Mucosa of descending colon (tissue), 3 donors: ENCODE measurements at regions not wholly inside any gene's neighbourhood (a gene's known extent, or its start where the extent isn't known, plus 50 kb on each side); places are given as distances from the start of the nearest gene placed in this dataset.
"Not testable (repeated sequence)": the region's sequence is repeated elsewhere in the genome, so short reads cannot be mapped to it uniquely, and the experiment has no call there.

Experiments used
- ATAC-seq: fragments of 200-7000 bp; cut with Tn5 transposase; one replicate; pipeline ENCODE4 v1.9.1; 2020; ENCODE audit warnings: mild to moderate bottlenecking, moderate library complexity
- DNase-seq, 3 donors: peaks; one replicate each; pipeline ENCODE4 v3.0.0-alpha.2; 2020
- H3K36me3 ChIP-seq: fragments of 200-600 bp; one replicate; pipeline ENCODE4 v1.8.0; 2021; ENCODE audit warnings: low read depth, mild to moderate bottlenecking
- H3K4me1 ChIP-seq: fragments of 200-600 bp; one replicate; pipeline ENCODE4 v1.8.0; 2021; ENCODE audit warnings: low read depth, mild to moderate bottlenecking
- H3K4me3 ChIP-seq: fragments of 200-600 bp; one replicate; pipeline ENCODE4 v1.8.0; 2021; ENCODE audit warnings: mild to moderate bottlenecking
- H3K9me3 ChIP-seq: fragments of 200-600 bp; one replicate; pipeline ENCODE4 v1.8.0; 2021; ENCODE audit warnings: mild to moderate bottlenecking
- intact Hi-C, 2 donors: fragments of 100-400 bp; cut with DNase I in 1 of 2; cut with micrococcal nuclease in 1 of 2; formaldehyde crosslinking; loops; one replicate each; pipeline versions ENCODE4 v1.11.0 to v1.11.1; 2022; cut with DNase I, micrococcal nuclease
- TF ChIP-seq, protein P1 (sequence below): fragments of 200-600 bp; IDR thresholded peaks from one replicate; pipeline ENCODE4 v1.8.0; 2022; ENCODE audit warnings: antibody characterized with exemption, mild to moderate bottlenecking
- donor health status: DM: no; HTN: no; CAD: no; lungs with moderate emphysema.
- donor health status: DM: no; HTN: no; CAD: no.
- donor health status: DM: no; HTN: yes; CAD: no.

DNA sequence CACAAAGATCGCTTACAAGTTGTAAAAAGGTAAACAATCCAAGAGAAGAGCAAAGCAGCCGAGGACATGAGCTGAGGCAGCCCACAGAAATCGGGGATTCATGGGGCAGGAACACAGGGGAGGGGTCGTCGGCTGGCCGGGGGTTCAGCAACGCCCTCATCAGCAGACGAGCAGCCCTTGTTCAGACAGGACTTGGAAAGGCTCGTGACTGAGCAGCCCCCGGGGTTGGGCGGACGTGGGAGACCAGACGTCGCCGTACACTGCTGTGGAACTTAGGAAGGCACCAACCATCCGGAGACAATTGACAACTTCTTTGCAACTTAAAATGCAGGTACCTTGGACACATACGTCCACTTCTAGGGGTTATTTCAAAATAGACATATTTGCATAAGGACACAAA, 370.5 kb downstream of the BRD1 start:
- ATAC-seq, result no peak
- H3K4me3 ChIP-seq, result no peak overlapping the region
- intact Hi-C loops, result no loop called here
- no peak for DNase-seq
- no peaks in the 10 kb centered on the region for H3K36me3 ChIP-seq
- H3K9me3 ChIP-seq, result no peaks in the 10 kb centered on the region
- no peaks in the 10 kb centered on the region for H3K4me1 ChIP-seq
- TF ChIP-seq, protein P1, sequence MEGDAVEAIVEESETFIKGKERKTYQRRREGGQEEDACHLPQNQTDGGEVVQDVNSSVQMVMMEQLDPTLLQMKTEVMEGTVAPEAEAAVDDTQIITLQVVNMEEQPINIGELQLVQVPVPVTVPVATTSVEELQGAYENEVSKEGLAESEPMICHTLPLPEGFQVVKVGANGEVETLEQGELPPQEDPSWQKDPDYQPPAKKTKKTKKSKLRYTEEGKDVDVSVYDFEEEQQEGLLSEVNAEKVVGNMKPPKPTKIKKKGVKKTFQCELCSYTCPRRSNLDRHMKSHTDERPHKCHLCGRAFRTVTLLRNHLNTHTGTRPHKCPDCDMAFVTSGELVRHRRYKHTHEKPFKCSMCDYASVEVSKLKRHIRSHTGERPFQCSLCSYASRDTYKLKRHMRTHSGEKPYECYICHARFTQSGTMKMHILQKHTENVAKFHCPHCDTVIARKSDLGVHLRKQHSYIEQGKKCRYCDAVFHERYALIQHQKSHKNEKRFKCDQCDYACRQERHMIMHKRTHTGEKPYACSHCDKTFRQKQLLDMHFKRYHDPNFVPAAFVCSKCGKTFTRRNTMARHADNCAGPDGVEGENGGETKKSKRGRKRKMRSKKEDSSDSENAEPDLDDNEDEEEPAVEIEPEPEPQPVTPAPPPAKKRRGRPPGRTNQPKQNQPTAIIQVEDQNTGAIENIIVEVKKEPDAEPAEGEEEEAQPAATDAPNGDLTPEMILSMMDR, result no peak

- intact Hi-C loops, result no loop called here
- H3K36me3 ChIP-seq, result no peaks in the 10 kb centered on the region
- TF ChIP-seq, protein P1, result no peak
- ATAC-seq, result no peak
- no peak overlapping the region for H3K4me3 ChIP-seq
- no peaks in the 10 kb centered on the region for H3K9me3 ChIP-seq
- DNase-seq, result no peak
- no peaks in the 10 kb centered on the region for H3K4me1 ChIP-seq
Observed at GRCh38 chr22:49455595-49455994, 372.1 kb downstream of the BRD1 start.

DNA sequence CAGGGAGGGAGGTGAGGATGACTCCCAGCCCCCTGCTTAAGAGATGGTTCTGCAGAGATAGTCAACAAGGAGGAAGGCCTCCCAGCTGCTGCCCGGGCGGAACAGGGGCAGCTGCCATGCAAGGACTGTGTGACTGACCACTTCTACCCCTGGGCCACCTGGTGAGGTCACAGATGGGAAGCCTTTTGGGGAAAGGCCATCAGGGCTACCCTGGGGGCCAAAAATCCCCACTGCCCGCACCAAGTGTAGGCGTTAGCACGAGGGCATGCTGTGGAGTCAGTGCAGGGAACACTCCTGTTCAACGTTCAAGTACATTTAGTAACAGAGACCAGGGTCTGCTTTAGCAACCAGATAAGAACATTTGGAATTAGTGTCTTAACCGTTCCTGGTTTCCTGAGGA, 372.9 kb downstream of the BRD1 start:
- H3K4me3 ChIP-seq, result no peak overlapping the region
- intact Hi-C loops, result no loop called here
- H3K4me1 ChIP-seq, result no peaks in the 10 kb centered on the region
- ATAC-seq, result no peak
- no peaks in the 10 kb centered on the region for H3K36me3 ChIP-seq
- TF ChIP-seq, protein P1, result no peak
- no peak for DNase-seq
- H3K9me3 ChIP-seq, result no peaks in the 10 kb centered on the region

DNA sequence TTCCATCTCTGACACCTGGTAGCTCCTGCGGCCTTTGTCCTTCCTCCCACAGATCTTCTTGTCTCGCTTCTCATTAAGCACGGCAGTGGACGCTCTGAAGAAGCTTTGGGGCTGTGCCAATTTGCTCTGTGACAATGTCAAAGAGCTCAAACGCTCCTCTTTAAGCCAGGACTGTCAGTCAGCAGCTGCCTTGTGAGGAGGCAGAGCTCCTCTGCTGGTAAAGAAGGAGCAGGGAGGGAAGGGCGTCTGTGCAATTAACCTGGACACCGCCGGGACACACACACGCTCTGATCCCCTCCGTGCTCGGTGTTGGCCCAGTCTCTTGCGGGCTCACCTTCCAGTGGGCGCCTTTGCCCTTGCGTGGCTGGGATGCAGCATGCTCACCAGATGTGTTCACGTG, 373.9 kb downstream of the BRD1 start:
- Histone ChIP-seq H3K9me3 (no peaks in the 10 kb centered on the region), H3K36me3 (no peaks in the 10 kb centered on the region), H3K4me3 (no peak overlapping the region), H3K4me1 (no peaks in the 10 kb centered on the region)
- DNase-seq (no peak), ATAC-seq (no peak)
- intact Hi-C loops, result no loop called here
- TF ChIP-seq, protein P1, result no peak

- H3K36me3 ChIP-seq, intact Hi-C loops, H3K4me1 ChIP-seq, H3K4me3 ChIP-seq, ATAC-seq, DNase-seq, H3K9me3 ChIP-seq: not testable (repeated sequence)
Observed at GRCh38 chr22:49453019-49453418, 374.7 kb downstream of the BRD1 start.

- DNase-seq, result no peak
- intact Hi-C loops, result no loop called here
Observed at GRCh38 chr22:49452362-49452946, 375.2 kb downstream of the BRD1 start.

More at GRCh38 chr22:49452362-49452946, 375.2 kb downstream of the BRD1 start:
- Histone ChIP-seq H3K4me1 (no peaks in the 10 kb centered on the region), H3K9me3 (no peaks in the 10 kb centered on the region), H3K36me3 (no peaks in the 10 kb centered on the region), H3K4me3 (no peak overlapping the region)
- ATAC-seq, result no peak
- TF ChIP-seq, protein P1, result no peak
